Upper lobe of left lung (tissue), 4 donors: ENCODE measurements at regions not wholly inside any gene's neighbourhood (a gene's known extent, or its start where the extent isn't known, plus 50 kb on each side); places are given as distances from the start of the nearest gene placed in this dataset.

ENCODE experiments used
- CTCF ChIP-seq, 6 experiments: fragments of 450-650 bp in 4 of 6; fragments of 200-600 bp in 2 of 6; sonication (generic) in 2 of 6; IDR thresholded peaks; one replicate each; pipeline ENCODE4 v1.5.1; 2016 to 2019; ENCODE audit warnings: antibody characterized with exemption in 6 of 6
- POLR2A ChIP-seq, 4 donors: fragments of 450-650 bp; IDR thresholded peaks; one replicate each; pipeline ENCODE4 v1.5.1; 2016 to 2017; ENCODE audit warnings: antibody characterized with exemption in 4 of 4, mild to moderate bottlenecking in 2 of 4
- POLR2AphosphoS5 ChIP-seq, 2 donors: sonication (generic); formaldehyde crosslinking; IDR thresholded peaks; one replicate each; pipeline ENCODE4 v1.5.1; 2017; ENCODE audit warnings: antibody characterized with exemption in 2 of 2

- no peak for TF ChIP-seq POLR2A (IDR thresholded peaks at IDR 0.05)
- no peak for TF ChIP-seq CTCF (IDR thresholded peaks at IDR 0.05)
- TF ChIP-seq POLR2AphosphoS5 (IDR thresholded peaks at IDR 0.05), result no peak
These were observed 731.7 kb upstream of the ID2 start for GRCh38 chr2:7950035-7950612.
